BJ (cell line): ENCODE measurements at regions not wholly inside any gene's neighbourhood (a gene's known extent, or its start where the extent isn't known, plus 50 kb on each side); places are given as distances from the start of the nearest gene placed in this dataset.

Source experiments
- CTCF ChIA-PET: fragments of 350-600 bp; formaldehyde crosslinking; extraction: SDS; loops from one replicate; lab custom pipeline; 2021; ENCODE audit warnings: antibody characterized with exemption, inconsistent platforms; lab: Yijun Ruan, JAX
- POLR2A ChIA-PET: fragments of 300-600 bp; sonication (Branson Sonifier 250); formaldehyde crosslinking; extraction: SDS; loops from one replicate; lab custom pipeline; 2021; ENCODE audit warnings: antibody characterized with exemption; lab: Charles Lee
- DNase-seq: peaks from one replicate; pipeline ENCODE4 v3.0.0-alpha.2; 2011; ENCODE audit warnings: low read depth
- H3K27me3 ChIP-seq: 2 replicates; pipeline ENCODE4 v1.6.0; 2011; ENCODE audit warnings: low read length; ENCODE audit not compliant: control insufficient read depth, insufficient read depth
- H3K36me3 ChIP-seq: 2 replicates; pipeline ENCODE4 v1.5.1; 2011; ENCODE audit warnings: low read length; ENCODE audit not compliant: control insufficient read depth, insufficient read depth
- H3K4me3 ChIP-seq: 2 replicates; pipeline ENCODE4 v1.5.1; 2011; ENCODE audit warnings: low read depth, mild to moderate bottlenecking, control low read depth, low read length
- CTCF ChIP-seq: IDR thresholded peaks from 2 replicates; pipeline ENCODE4 v1.5.1; 2011; ENCODE audit warnings: low read depth, mild to moderate bottlenecking, control low read depth, inconsistent platforms, low read length, moderate library complexity; ENCODE audit not compliant: insufficient read depth

- ChIA-PET POLR2A (no interaction called here), CTCF (interaction anchor here (0.7 kb wide), 1 partner anchor 15 kb away, joined by 4 read pairs; no protein-coding TSS in a partner anchor)
- TF ChIP-seq CTCF, result no peak
- no peaks in the 10 kb centered on the region for H3K36me3 ChIP-seq
- DNase-seq, result no peak
- H3K27me3 ChIP-seq, result no peaks in the 10 kb centered on the region
- no peak overlapping the region for H3K4me3 ChIP-seq
These were observed 210.1 kb upstream of the MSX2 start for GRCh38 chr5:174514325-174514724.

- no peak for DNase-seq
- H3K36me3 ChIP-seq, result no peaks in the 10 kb centered on the region
- H3K27me3 ChIP-seq, result no peaks in the 10 kb centered on the region; the same call in 1 of the 2 replicates
- CTCF ChIA-PET, result interaction anchor here (0.7 kb wide), 1 partner anchor 14 kb away, joined by 4 read pairs; no protein-coding TSS in a partner anchor
- H3K4me3 ChIP-seq, result no peak overlapping the region
- POLR2A ChIA-PET, result no interaction called here
- TF ChIP-seq CTCF, result no peak
These were observed 209.4 kb upstream of the MSX2 start for GRCh38 chr5:174514983-174515394.

- Histone ChIP-seq H3K36me3 (no peaks in the 10 kb centered on the region), H3K4me3 (no peak overlapping the region), H3K27me3 (no peaks in the 10 kb centered on the region; the same call in 1 of the 2 replicates)
- no peak for DNase-seq
- ChIA-PET CTCF (no interaction called here), POLR2A (no interaction called here)
- TF ChIP-seq CTCF, result no peak
These were observed 207.6 kb upstream of the MSX2 start for GRCh38 chr5:174516741-174517140.

GRCh38 chr5:174518512-174518911, 205.9 kb upstream of the MSX2 start:
- POLR2A ChIA-PET, result no interaction called here
- no peak overlapping the region for H3K4me3 ChIP-seq
- CTCF ChIA-PET, result no interaction called here
- TF ChIP-seq CTCF, result no peak
- no peaks in the 10 kb centered on the region; the same call in 1 of the 2 replicates for H3K27me3 ChIP-seq
- DNase-seq, result no peak
- H3K36me3 ChIP-seq, result no peaks in the 10 kb centered on the region

- no peak for DNase-seq
- POLR2A ChIA-PET, result no interaction called here
- CTCF ChIA-PET, result no interaction called here
- Histone ChIP-seq H3K36me3 (no peaks in the 10 kb centered on the region), H3K4me3 (no peak overlapping the region), H3K27me3 (no peaks in the 10 kb centered on the region; the same call in 1 of the 2 replicates)
- TF ChIP-seq CTCF, result no peak
These were observed 203.7 kb upstream of the MSX2 start for GRCh38 chr5:174520420-174521396.
